LNCaP clone FGC (cell line): ENCODE measurements at regions not wholly inside any gene's neighbourhood (a gene's known extent, or its start where the extent isn't known, plus 50 kb on each side); places are given as distances from the start of the nearest gene placed in this dataset.

Experiments
- DNase-seq: peaks from one replicate; pipeline ENCODE4 v3.0.0-alpha.2; 2011; ENCODE audit warnings: low read depth
- H3K4me3 ChIP-seq: 2 replicates; pipeline ENCODE4 v1.5.1; 2011; ENCODE audit warnings: mild to moderate bottlenecking, low read depth, low read length, control low read depth
- CTCF ChIP-seq: IDR thresholded peaks from 2 replicates; pipeline ENCODE4 v1.5.1; 2012; ENCODE audit warnings: mild to moderate bottlenecking; ENCODE audit not compliant: control insufficient read depth, insufficient read depth; ENCODE audit errors: extremely low read depth

GRCh38 chr2:150544731-150545130 is 57.3 kb upstream of the RND3 start:
- no peak for DNase-seq
- no peak for TF ChIP-seq CTCF
- no peak overlapping the region for H3K4me3 ChIP-seq

- DNase-seq, result no peak
- no peak for TF ChIP-seq CTCF
- H3K4me3 ChIP-seq, result no peak overlapping the region
Measured at GRCh38 chr2:150542692-150543091, 55.2 kb upstream of the RND3 start.

GRCh38 chr2:150542172-150542571 is 54.7 kb upstream of the RND3 start:
- no peak overlapping the region for H3K4me3 ChIP-seq
- no peak for TF ChIP-seq CTCF
- no peak for DNase-seq

GRCh38 chr2:150538651-150539201 is 51.3 kb upstream of the RND3 start:
- H3K4me3 ChIP-seq, result no peak overlapping the region
- no peak for DNase-seq
- TF ChIP-seq CTCF, result no peak
